GM19397 (cell line): ENCODE measurements at regions not wholly inside any gene's neighbourhood (a gene's known extent, or its start where the extent isn't known, plus 50 kb on each side); places are given as distances from the start of the nearest gene placed in this dataset.

Source experiments
- ATAC-seq: cut with Tn5 transposase; IDR thresholded peaks from one replicate; pipeline ENCODE4 v1.9.1; 2021; ENCODE audit warnings: mild to moderate bottlenecking, moderate library complexity; ENCODE audit not compliant: unreplicated experiment

- no peak for ATAC-seq
Measured at GRCh38 chr2:147792966-147793617, 51.7 kb upstream of the ACVR2A start.

DNA sequence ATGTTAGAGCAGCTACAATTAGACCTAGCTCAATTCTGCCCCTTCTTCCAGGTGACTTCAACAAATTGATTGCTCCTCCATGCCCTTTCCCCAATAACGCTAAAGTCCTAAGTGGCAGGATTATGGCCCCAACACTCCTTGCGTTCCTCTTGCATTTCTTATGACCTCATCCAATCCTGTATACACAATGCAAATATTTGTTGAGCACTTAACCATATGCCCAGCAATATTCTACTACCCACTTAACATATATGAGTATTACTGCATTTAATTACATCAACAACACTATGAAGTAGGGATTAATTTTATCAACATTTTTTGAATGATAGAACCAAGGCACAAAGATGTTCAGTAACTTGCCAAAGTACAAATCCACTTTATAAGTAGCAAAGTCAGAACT, 54.2 kb upstream of the ACVR2A start:
- ATAC-seq = no peak

GRCh38 chr2:147789720-147790119, 55.1 kb upstream of the ACVR2A start:
- no peak for ATAC-seq

DNA sequence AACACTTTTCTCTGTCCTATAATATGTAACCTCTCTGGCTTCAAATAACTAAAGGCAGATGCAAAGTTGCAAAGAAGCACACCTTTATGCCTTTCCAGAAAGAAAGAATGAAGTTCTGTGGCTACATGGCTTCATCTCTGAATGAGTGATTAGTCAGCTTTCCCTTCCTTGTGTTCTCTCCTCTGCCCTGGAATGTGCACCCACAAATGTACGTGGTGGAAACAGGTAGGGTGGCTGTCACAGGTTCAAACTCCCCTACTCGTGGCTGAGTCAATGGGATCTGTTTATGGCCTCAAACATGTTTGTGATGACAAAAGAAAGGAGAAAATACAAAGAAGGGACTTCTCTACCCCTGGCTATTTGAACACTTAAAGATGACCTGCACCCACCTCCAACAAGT, 55.5 kb upstream of the ACVR2A start:
- no peak for ATAC-seq

DNA sequence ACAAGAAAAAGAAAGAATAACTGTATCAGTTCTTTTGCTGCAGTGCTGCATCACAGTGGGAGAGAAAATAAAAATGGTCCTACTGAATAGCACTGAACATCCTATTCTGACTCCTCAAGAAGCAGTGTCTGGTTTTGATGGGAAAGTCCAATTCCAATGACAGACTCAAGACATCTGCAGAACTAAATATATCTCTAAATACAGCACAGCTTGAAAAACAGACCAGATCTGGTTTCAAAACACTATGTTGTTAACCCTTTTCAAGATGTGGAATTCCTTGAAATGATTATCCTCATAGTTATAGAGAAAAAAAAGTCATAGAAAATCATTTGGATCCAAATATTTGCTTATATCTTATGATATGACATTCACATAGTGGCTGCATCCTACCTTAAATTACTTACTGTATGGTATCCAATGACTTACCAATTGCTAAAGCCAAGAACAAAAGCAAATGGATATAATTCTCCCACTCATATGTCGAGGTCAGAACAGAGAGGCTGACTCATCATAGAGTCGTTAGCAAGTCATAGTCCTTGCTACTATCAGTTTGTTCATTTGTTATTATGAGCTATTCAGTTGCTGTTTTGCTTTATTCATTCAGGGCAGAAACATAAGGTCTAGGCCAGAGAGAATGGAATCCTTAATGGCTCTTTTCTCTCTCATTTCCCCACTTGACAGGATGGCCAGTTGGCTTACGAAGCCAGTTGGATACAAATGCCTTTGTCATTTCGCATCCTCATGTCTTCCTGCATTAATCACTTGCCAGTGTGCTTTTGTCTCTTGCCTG, 62.5 kb upstream of the ACVR2A start:
- ATAC-seq = no peak

DNA sequence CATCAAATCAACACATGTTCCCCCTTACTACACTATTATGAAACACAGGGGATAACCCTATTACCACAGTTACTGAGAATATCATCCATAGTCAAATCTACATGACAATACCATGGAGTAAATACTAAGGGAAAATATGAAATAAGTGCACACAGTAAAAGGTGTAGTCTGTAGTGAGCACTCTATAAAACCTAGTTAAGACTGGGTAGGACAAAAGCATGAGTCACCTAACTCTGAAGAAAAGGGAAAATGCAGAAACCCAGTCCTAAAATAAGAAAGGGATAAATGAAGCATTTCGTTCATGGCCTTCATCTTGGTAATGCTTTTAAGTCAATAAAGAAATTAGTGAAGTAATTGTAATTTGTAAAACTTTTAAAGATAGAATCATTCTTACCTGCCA, 65.4 kb upstream of the ACVR2A start:
- no peak for ATAC-seq

GRCh38 chr2:147777394-147777793, 67.4 kb upstream of the ACVR2A start:
- no peak for ATAC-seq

DNA sequence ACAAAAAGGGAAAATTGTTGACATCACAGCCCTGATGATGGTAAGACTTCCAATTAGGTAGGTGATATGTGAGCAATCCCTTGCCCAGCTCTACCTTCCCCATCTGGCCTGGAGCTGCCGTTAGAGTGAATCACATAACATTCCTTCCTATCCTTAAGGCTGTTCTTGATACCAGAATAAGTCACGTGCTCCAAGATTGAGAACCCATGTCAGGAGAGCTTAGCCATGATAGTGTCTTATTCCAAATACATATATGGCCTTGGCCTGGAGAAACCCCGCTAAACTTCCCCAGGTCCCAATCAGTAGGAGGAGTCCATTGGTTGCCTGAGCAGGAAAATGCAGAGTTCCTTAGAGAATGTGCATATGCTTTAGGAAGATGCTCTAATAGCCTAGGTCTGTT, 70.0 kb upstream of the ACVR2A start:
- no peak for ATAC-seq

DNA sequence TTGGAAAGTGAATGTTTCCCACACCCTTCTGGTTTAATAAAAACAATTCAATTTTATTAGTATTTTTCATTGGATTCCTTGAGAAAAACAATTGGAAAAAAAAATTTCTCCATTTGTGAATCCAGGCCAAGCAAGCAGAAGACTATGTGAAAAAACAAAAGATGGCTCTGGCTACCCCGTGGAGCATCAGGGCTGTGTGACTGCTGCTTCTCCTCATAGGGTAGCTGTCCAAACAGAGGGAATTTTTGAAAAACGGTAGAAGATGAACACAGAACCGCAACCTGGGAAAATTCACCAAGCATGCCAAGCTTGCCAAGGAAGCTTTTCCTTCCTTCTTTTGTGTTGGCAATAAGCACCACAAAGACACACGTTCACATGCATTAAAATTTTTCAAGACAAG, 71.3 kb upstream of the ACVR2A start:
- ATAC-seq = no peak

DNA sequence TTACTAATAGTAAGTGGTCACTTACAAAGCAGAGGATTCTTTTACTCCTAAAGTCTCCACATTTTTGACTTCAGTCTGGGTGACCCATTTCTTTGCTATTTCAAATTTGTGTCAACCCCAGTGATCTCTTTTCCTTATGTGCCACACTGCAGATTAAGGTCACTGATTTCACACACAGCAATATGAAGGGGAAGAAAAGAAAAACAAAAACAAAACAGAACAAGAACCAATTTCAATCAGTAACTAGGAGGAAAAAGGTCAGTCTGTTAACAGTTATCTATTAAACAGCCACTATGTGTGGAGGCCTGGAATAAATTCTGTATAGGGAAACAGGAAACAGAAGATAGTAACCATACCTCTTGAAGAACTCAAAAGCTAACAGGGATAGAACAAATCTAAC, 72.0 kb upstream of the ACVR2A start:
- no peak for ATAC-seq

- no peak for ATAC-seq
Measured at GRCh38 chr2:147763861-147764260, 81.0 kb upstream of the ACVR2A start.

GRCh38 chr2:147760984-147761383, 83.8 kb upstream of the ACVR2A start:
- no peak for ATAC-seq

GRCh38 chr2:147759536-147759935, 85.3 kb upstream of the ACVR2A start:
- ATAC-seq = no peak

DNA sequence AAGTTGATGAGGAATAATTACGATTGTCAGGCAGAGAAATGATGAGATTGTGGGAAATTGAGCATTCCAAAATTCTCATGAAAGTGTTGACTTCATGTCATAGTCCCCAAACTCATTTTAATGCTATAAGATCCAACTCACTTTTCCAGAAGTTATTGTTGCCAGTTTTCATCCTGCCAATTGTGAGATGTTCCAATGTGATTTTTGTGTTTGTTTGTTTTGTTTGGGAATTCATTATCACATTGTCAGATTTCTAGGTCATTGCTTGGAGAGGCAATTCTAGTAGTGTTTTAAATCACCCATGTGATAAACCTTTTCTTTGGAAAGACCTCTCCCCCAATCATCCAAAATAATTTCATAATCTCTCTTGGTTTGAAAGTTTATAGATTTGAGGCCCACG, 86.0 kb upstream of the ACVR2A start:
- no peak for ATAC-seq

GRCh38 chr2:147756069-147756468, 88.8 kb upstream of the ACVR2A start:
- no peak for ATAC-seq

DNA sequence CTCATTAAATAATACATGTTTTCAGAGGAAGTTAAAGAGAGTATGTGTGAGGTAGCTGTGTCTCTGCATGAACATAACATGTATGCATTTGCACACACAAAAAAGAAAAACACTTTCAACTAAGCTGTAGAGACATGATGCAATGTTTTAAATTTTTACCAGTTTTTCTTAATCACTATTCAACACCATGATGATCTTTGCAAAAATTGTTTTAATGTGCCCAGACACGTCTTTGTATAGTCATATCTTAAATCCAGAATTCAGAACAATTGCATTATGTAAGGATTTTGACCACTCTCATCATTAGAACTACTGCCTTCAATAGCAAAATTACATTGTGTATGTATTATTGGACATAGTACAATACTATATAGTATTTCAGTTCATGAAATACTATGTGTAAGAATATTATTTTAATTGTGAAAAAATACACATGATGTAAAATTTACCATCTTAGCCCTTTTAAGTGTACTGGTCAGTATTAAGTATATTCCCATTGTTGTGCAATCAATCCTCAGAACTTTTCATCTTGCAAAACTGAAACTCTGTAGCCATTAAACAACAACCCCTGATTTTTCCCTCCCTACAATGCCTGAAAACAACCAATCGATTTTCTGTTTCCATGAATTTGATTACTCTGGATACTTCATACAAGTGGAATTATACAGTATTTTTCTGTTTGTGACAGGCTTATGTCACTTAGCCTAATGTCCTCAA, 104.5 kb upstream of the ACVR2A start:
- ATAC-seq = no peak

GRCh38 chr2:147739508-147739907, 105.3 kb upstream of the ACVR2A start:
- no peak for ATAC-seq

DNA sequence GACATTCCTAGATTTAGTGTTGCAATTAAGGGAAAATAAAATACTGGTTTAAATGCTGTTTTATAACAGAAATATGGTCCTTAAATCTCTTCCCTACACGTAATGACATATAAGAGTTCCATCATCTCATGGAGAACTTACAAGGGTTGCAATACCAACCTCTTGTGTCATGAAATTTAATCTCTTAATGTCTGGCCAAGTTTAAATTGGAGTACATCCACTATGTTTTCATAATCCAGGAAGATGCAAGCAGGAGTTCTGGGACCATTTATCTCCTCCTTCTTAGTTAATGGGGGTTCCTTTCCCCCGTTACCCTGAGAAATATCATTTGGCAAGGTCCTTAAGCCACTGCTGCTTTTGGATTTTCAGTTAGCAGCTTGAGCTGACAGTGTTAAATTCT, 126.0 kb upstream of the ACVR2A start:
- no peak for ATAC-seq

- no peak for ATAC-seq
Measured at GRCh38 chr2:147716906-147717305, 127.9 kb upstream of the ACVR2A start.

DNA sequence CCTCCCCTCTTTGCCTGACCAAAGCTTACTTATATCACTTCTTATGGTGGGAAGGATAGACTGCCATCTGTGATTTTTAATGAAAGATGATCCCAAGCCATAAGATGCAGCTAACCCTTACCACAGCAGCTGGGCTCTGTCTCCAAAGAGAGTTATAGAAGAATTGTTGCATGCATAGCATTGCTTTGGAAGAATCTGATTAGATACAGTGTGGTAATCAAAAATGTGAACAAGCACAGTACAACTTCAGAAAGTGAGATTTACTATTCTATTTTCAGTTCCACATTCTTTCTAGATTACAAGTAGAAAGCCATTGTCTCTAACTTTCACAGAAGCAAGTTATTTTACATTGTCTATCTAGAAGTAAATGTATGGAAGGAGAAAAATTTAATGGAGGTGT, 129.0 kb upstream of the ACVR2A start:
- no peak for ATAC-seq

GRCh38 chr2:147714582-147714981, 130.2 kb upstream of the ACVR2A start:
- ATAC-seq = no peak

- no peak for ATAC-seq
Measured at GRCh38 chr2:147713349-147713748, 131.5 kb upstream of the ACVR2A start.
